Smooth muscle cell (in vitro differentiated cells): ENCODE measurements at regions not wholly inside any gene's neighbourhood (a gene's known extent, or its start where the extent isn't known, plus 50 kb on each side); places are given as distances from the start of the nearest gene placed in this dataset.
"Not testable (repeated sequence)": the region's sequence is repeated elsewhere in the genome, so short reads cannot be mapped to it uniquely, and the experiment has no call there.

Source experiments
- DNase-seq: peaks from one replicate; lab custom pipeline; 2025; ENCODE audit not compliant: unreplicated experiment; lab: John Stamatoyannopoulos, UW
- H2AFZ ChIP-seq: fragments of 200-600 bp; sonication (generic); 2 replicates; pipeline ENCODE4 v1.6.0; 2016; ENCODE audit warnings: antibody characterized with exemption, low read depth, mild to moderate bottlenecking
- H3F3A ChIP-seq: fragments of 200-600 bp; sonication (generic); 2 replicates; pipeline ENCODE4 v1.6.0; 2017; ENCODE audit warnings: antibody characterized with exemption, low read depth
- H3K27ac ChIP-seq: fragments of 200-600 bp; sonication (generic); 2 replicates; pipeline ENCODE4 v1.5.1; 2016; ENCODE audit warnings: low read depth, mild to moderate bottlenecking
- H3K27me3 ChIP-seq: fragments of 200-600 bp; sonication (generic); 2 replicates; pipeline ENCODE4 v1.6.1; 2016; ENCODE audit warnings: low read depth, mild to moderate bottlenecking
- H3K36me3 ChIP-seq: fragments of 200-600 bp; sonication (generic); 2 replicates; pipeline ENCODE4 v1.5.1; 2016; ENCODE audit warnings: low read depth
- H3K4me1 ChIP-seq: fragments of 200-600 bp; sonication (generic); 2 replicates; pipeline ENCODE4 v1.5.1; 2016; ENCODE audit warnings: low read depth
- H3K4me2 ChIP-seq: fragments of 200-600 bp; sonication (generic); 2 replicates; pipeline ENCODE4 v1.6.0; 2016; ENCODE audit warnings: mild to moderate bottlenecking
- H3K4me3 ChIP-seq: fragments of 200-600 bp; sonication (generic); 2 replicates; pipeline ENCODE4 v1.5.1; 2016; ENCODE audit warnings: mild to moderate bottlenecking
- H3K79me2 ChIP-seq: fragments of 200-600 bp; sonication (generic); 2 replicates; pipeline ENCODE4 v1.6.0; 2016; ENCODE audit warnings: low read depth, mild to moderate bottlenecking
- H3K9ac ChIP-seq: fragments of 200-600 bp; sonication (generic); 2 replicates; pipeline ENCODE4 v1.6.0; 2016; ENCODE audit warnings: low read depth
- H3K9me3 ChIP-seq: fragments of 200-600 bp; sonication (generic); replicated peaks from 2 replicates; pipeline ENCODE4 v1.5.1; 2016; ENCODE audit warnings: low read depth
- H4K20me1 ChIP-seq: fragments of 200-600 bp; sonication (generic); 2 replicates; pipeline ENCODE4 v1.6.0; 2016; ENCODE audit warnings: low read depth
- CTCF ChIP-seq: fragments of 200-600 bp; sonication (generic); IDR thresholded peaks from 2 replicates; pipeline ENCODE4 v1.5.1; 2017; ENCODE audit warnings: borderline replicate concordance, mild to moderate bottlenecking, antibody characterized with exemption; ENCODE audit not compliant: insufficient read depth, poor library complexity, severe bottlenecking
- WGBS: methylation state at CpG from one replicate; pipeline ENCODE4 v1.1.7; 2016; ENCODE audit warnings: low lambda C conversion rate; 5-methylcytosine and 5-hydroxymethylcytosine counted together

- H3K27me3 ChIP-seq = no peaks in the 10 kb centered on the region
- no peak overlapping the region for H2AFZ ChIP-seq
- no peaks in the 10 kb centered on the region for H4K20me1 ChIP-seq
- H3K27ac ChIP-seq = no peak overlapping the region
- H3K9me3 ChIP-seq = no peaks in the 10 kb centered on the region
- H3K4me3 ChIP-seq = no peak overlapping the region
- DNase-seq = no peak
- peak overlapping the region; percentile 46 for H3K4me2 ChIP-seq
- TF ChIP-seq CTCF = no peak
- no peaks in the 10 kb centered on the region for H3K79me2 ChIP-seq
- H3F3A ChIP-seq = no peaks in the 10 kb centered on the region
- H3K4me1 ChIP-seq = peaks cover 7% of the 10 kb centered on the region
- WGBS = 24% methylated on average over 6 of the region's 6 CpGs
- H3K9ac ChIP-seq = no peak overlapping the region
- no peaks in the 10 kb centered on the region for H3K36me3 ChIP-seq
Observed at GRCh38 chr6:167233490-167233889, 57.6 kb upstream of the UNC93A start.

GRCh38 chr6:167234576-167234975, 56.5 kb upstream of the UNC93A start:
- 8% methylated on average over 3 of the region's 6 CpGs for WGBS
- H4K20me1 ChIP-seq, H3K27me3 ChIP-seq, H3K9me3 ChIP-seq, H3K4me3 ChIP-seq, H3K4me1 ChIP-seq, H3F3A ChIP-seq, DNase-seq, H3K9ac ChIP-seq, H3K4me2 ChIP-seq, H3K27ac ChIP-seq, H3K79me2 ChIP-seq, H3K36me3 ChIP-seq, H2AFZ ChIP-seq: not testable (repeated sequence)

GRCh38 chr6:167235005-167235404, 56.1 kb upstream of the UNC93A start:
- Histone ChIP-seq H3K4me2 (no peak overlapping the region), H3K27ac (no peak overlapping the region), H3K9me3 (no peaks in the 10 kb centered on the region), H3F3A (no peaks in the 10 kb centered on the region), H4K20me1 (no peaks in the 10 kb centered on the region), H3K9ac (no peak overlapping the region), H3K4me3 (no peak overlapping the region), H3K4me1 (peaks cover 5% of the 10 kb centered on the region), H3K79me2 (no peaks in the 10 kb centered on the region), H3K36me3 (no peaks in the 10 kb centered on the region), H3K27me3 (no peaks in the 10 kb centered on the region), H2AFZ (no peak overlapping the region)
- WGBS = 67% methylated on average over 9 of the region's 9 CpGs
- no peak for TF ChIP-seq CTCF
- DNase-seq = no peak

- Histone ChIP-seq H3K79me2 (no peaks in the 10 kb centered on the region), H3K36me3 (no peaks in the 10 kb centered on the region), H3K4me3 (no peak overlapping the region), H3F3A (no peaks in the 10 kb centered on the region), H2AFZ (no peak overlapping the region), H4K20me1 (no peaks in the 10 kb centered on the region), H3K27ac (no peak overlapping the region), H3K9ac (no peak overlapping the region), H3K4me1 (peaks cover 4% of the 10 kb centered on the region), H3K9me3 (no peaks in the 10 kb centered on the region), H3K4me2 (no peak overlapping the region), H3K27me3 (no peaks in the 10 kb centered on the region)
- no peak for TF ChIP-seq CTCF
- WGBS = 95% methylated on average over 34 of the region's 38 CpGs
- DNase-seq = no peak
Observed at GRCh38 chr6:167235421-167236238, 55.5 kb upstream of the UNC93A start.
